ENCODE measurements at regions not wholly inside any gene's neighbourhood (a gene's known extent, or its start where the extent isn't known, plus 50 kb on each side); places are given as distances from the start of the nearest gene placed in this dataset.

- no peak overlapping the region for H3K27ac ChIP-seq
Measured at GRCh38 chr22:48834404-48834803, 993.3 kb downstream of the BRD1 start.

GRCh38 chr22:48832592-48832991, 995.1 kb downstream of the BRD1 start:
- no peak overlapping the region for H3K4me2 ChIP-seq
- no peak for TF ChIP-seq Cebpa-rat (IDR thresholded peaks at IDR 0.05)

More at GRCh38 chr22:48834404-48834803, 993.3 kb downstream of the BRD1 start:
- H4K20me1 ChIP-seq: no peaks in the 10 kb centered on the region; a peak in 2 of 22 replicates
- peaks cover 0 to 16% (median 13%) of the 10 kb centered on the region in 10 experiments; a peak in 14 of 20 replicates for H3K4me1 ChIP-seq
- peak overlapping the region in 9 of 11 experiments; percentile 16 to 66 (median 31); a peak in 13 of 22 replicates for H3K4me2 ChIP-seq
- no peak for TF ChIP-seq Cebpa-rat (IDR thresholded peaks at IDR 0.05)
- no peak overlapping the region for H3K9ac ChIP-seq
- H3K4me3 ChIP-seq: no peak overlapping the region
- H3K9me3 ChIP-seq (replicated peaks in 1 of 11): peaks cover 31 to 43% (median 36%) of the 10 kb centered on the region in 11 experiments
- no peaks in the 10 kb centered on the region for H3K36me3 ChIP-seq
- H3K27me3 ChIP-seq: no peaks in the 10 kb centered on the region

GRCh38 chr22:48829908-48830307, 997.8 kb downstream of the BRD1 start:
- Histone ChIP-seq H3K4me1 (peaks cover 7 to 26% (median 9%) of the 10 kb centered on the region in 10 experiments; a peak in 17 of 20 replicates), H3K36me3 (no peaks in the 10 kb centered on the region), H3K4me2 (no peak overlapping the region), H3K27me3 (no peaks in the 10 kb centered on the region), H4K20me1 (no peaks in the 10 kb centered on the region; a peak in 2 of 22 replicates), H3K9ac (no peak overlapping the region), H3K4me3 (no peak overlapping the region), H3K9me3 (replicated peaks in 1 of 11) (peaks cover 31 to 44% (median 36%) of the 10 kb centered on the region in 11 experiments), H3K27ac (no peak overlapping the region)
- TF ChIP-seq Cebpa-rat (IDR thresholded peaks at IDR 0.05): no peak

More at GRCh38 chr22:48832592-48832991, 995.1 kb downstream of the BRD1 start:
- no peak overlapping the region for H3K9ac ChIP-seq
- H3K9me3 ChIP-seq (replicated peaks in 1 of 11): peaks cover 31 to 44% (median 36%) of the 10 kb centered on the region in 11 experiments
- H3K4me3 ChIP-seq: no peak overlapping the region
- H3K27ac ChIP-seq: no peak overlapping the region
- H3K27me3 ChIP-seq: no peaks in the 10 kb centered on the region
- peaks cover 0 to 19% (median 15%) of the 10 kb centered on the region in 10 experiments; a peak in 15 of 20 replicates for H3K4me1 ChIP-seq
- H3K36me3 ChIP-seq: no peaks in the 10 kb centered on the region
- no peaks in the 10 kb centered on the region for H4K20me1 ChIP-seq

GRCh38 chr22:48828688-48829087, 999.0 kb downstream of the BRD1 start:
- H3K9ac ChIP-seq: no peak overlapping the region
- H4K20me1 ChIP-seq: no peaks in the 10 kb centered on the region; a peak in 2 of 22 replicates
- no peaks in the 10 kb centered on the region for H3K36me3 ChIP-seq
- H3K4me1 ChIP-seq: peaks cover 0 to 21% (median 0%) of the 10 kb centered on the region in 10 experiments; a peak in 5 of 20 replicates
- peak overlapping the region in 1 of 11 experiments; percentile 23; a peak in 1 of 22 replicates for H3K4me2 ChIP-seq
- no peak for TF ChIP-seq Cebpa-rat (IDR thresholded peaks at IDR 0.05)
- H3K9me3 ChIP-seq (replicated peaks in 1 of 11): peaks cover 31 to 43% (median 36%) of the 10 kb centered on the region in 11 experiments
- no peak overlapping the region for H3K27ac ChIP-seq
- H3K27me3 ChIP-seq: no peaks in the 10 kb centered on the region
- no peak overlapping the region for H3K4me3 ChIP-seq

- peaks cover 29 to 37% (median 31%) of the 10 kb centered on the region in 11 experiments for H3K9me3 ChIP-seq (replicated peaks in 1 of 11)
- no peak overlapping the region for H3K4me2 ChIP-seq
- H3K9ac ChIP-seq: no peak overlapping the region
Measured at GRCh38 chr22:48827904-48828555, 999.6 kb downstream of the BRD1 start.

GRCh38 chr22:48827268-48827846, 1000.3 kb downstream of the BRD1 start:
- Histone ChIP-seq H3K4me3 (no peak overlapping the region), H3K4me1 (peaks cover 0 to 30% (median 0%) of the 10 kb centered on the region in 10 experiments; a peak in 5 of 20 replicates), H3K9ac (no peak overlapping the region), H3K4me2 (no peak overlapping the region), H3K9me3 (replicated peaks in 1 of 11) (peaks cover 23 to 30% (median 24%) of the 10 kb centered on the region in 11 experiments), H4K20me1 (no peaks in the 10 kb centered on the region; a peak in 2 of 22 replicates), H3K27me3 (no peaks in the 10 kb centered on the region), H3K27ac (no peak overlapping the region), H3K36me3 (no peaks in the 10 kb centered on the region)
- no peak for TF ChIP-seq Cebpa-rat (IDR thresholded peaks at IDR 0.05)

More at GRCh38 chr22:48827904-48828555, 999.6 kb downstream of the BRD1 start:
- H3K27ac ChIP-seq: no peak overlapping the region
- no peaks in the 10 kb centered on the region; a peak in 2 of 22 replicates for H4K20me1 ChIP-seq
- H3K4me1 ChIP-seq: peaks cover 0 to 23% (median 0%) of the 10 kb centered on the region in 10 experiments; a peak in 5 of 20 replicates
- H3K27me3 ChIP-seq: no peaks in the 10 kb centered on the region
- no peak for TF ChIP-seq Cebpa-rat (IDR thresholded peaks at IDR 0.05)
- no peaks in the 10 kb centered on the region for H3K36me3 ChIP-seq
- no peak overlapping the region for H3K4me3 ChIP-seq

- H4K20me1 ChIP-seq: no peaks in the 10 kb centered on the region; a peak in 2 of 22 replicates
- no peak for TF ChIP-seq Cebpa-rat (IDR thresholded peaks at IDR 0.05)
- no peaks in the 10 kb centered on the region for H3K36me3 ChIP-seq
- no peak overlapping the region for H3K27ac ChIP-seq
- peaks cover 14 to 22% (median 16%) of the 10 kb centered on the region in 11 experiments for H3K9me3 ChIP-seq (replicated peaks in 1 of 11)
- H3K9ac ChIP-seq: no peak overlapping the region
- peaks cover 0 to 32% (median 1%) of the 10 kb centered on the region in 10 experiments; a peak in 6 of 20 replicates for H3K4me1 ChIP-seq
- H3K4me2 ChIP-seq: no peak overlapping the region
- no peaks in the 10 kb centered on the region for H3K27me3 ChIP-seq
- H3K4me3 ChIP-seq: no peak overlapping the region
Measured at GRCh38 chr22:48826546-48826945, 1001.1 kb downstream of the BRD1 start.

- Histone ChIP-seq H3K9ac (no peak overlapping the region), H3K4me3 (no peak overlapping the region), H4K20me1 (no peaks in the 10 kb centered on the region; a peak in 2 of 22 replicates), H3K9me3 (replicated peaks in 1 of 11) (peaks cover 9 to 16% (median 10%) of the 10 kb centered on the region in 11 experiments), H3K36me3 (no peaks in the 10 kb centered on the region), H3K27me3 (no peaks in the 10 kb centered on the region), H3K27ac (no peak overlapping the region), H3K4me1 (peaks cover 0 to 37% (median 1%) of the 10 kb centered on the region in 10 experiments; a peak in 6 of 20 replicates), H3K4me2 (peak overlapping the region in 3 of 11 experiments; percentile 46 to 48 (median 48); a peak in 4 of 22 replicates)
- no peak for TF ChIP-seq Cebpa-rat (IDR thresholded peaks at IDR 0.05)
Measured at GRCh38 chr22:48825802-48826520, 1001.7 kb downstream of the BRD1 start.
